ENCODE measurements at regions not wholly inside any gene's neighbourhood (a gene's known extent, or its start where the extent isn't known, plus 50 kb on each side); places are given as distances from the start of the nearest gene placed in this dataset.

DNA sequence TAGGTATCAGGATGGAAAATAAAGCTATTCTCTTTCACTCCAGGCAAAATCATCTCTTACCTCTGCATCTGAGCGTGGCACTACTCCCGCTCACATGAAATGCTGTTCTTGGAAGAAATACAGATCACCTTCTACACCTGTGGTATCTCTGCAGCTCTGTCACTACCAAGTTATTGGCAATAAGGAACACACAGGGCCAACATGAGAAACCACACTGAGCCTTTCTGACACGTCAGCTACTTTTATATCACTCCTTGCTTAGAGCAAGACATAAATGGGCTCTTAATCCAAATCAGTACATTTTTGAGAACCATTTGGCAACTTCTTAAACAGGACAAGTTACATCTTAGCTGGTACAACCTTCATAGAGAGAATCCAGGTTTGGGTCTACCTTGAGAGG lies 101.8 kb upstream of the GUCY1A1 start:
- no peak for DNase-seq (ENCODE audit: extremely low read depth, low read depth, low spot score)

DNA sequence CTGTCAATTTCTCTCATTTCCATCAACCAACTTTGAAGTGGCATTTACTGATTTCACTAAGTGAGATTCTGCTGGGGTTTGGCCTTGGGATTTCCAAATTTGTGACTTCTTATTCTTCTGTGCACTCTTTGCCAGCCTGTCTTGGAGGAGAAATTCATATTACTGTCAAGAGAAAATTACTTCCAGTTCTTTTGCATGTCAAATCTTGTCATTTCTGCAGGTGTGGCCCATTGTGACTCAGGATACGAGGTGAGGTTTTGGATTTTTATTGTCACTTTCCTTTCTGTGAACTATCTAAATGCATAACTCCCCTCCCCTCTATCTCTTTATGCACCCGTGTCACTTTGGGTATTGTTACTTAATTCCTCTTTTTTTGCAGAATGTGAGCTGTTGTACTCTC lies 102.6 kb upstream of the GUCY1A1 start:
- no peak for DNase-seq (ENCODE audit: extremely low read depth, low read depth, low spot score)

DNA sequence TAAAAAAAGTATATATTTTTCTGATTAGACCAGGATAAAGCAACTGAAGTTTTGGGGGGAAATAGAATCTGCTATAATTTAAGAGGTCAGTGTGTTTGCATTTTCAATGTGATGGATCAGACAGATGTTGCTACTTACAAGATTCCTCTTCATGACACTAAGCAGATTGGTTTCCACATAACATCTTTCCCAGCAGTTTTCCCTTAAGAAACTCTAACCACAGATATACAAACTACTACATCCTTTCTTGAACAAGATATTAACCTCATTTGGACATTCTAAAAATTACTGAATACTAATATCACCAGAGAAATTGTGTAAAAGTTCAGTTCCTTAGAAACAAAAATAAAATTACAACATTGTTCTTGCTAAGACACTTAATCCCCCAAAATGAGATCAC lies 106.7 kb upstream of the GUCY1A1 start:
- DNase-seq (ENCODE audit: extremely low read depth, low read depth, low spot score) = no peak

DNA sequence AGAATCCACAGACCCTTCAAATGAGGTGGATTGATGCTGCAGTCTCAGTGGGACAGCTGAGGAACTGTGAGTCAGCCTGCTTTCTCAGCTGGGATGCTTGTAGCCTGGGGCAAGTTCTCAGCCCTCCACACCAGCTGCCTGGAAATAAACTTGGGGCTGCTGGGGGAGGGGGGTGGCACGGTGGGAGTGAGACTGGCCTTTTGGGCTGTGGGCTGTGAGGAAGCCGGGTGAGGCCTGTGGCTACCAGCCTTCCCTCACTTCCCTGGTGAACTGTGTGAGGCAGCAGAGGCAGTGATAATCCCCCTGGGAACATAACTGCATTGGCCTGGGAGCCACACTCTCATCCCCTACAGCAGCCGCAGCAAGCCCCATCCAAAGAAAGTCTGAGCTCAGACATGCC lies 114.5 kb upstream of the GUCY1A1 start:
- no peak for DNase-seq (ENCODE audit: extremely low read depth, low read depth, low spot score)

DNA sequence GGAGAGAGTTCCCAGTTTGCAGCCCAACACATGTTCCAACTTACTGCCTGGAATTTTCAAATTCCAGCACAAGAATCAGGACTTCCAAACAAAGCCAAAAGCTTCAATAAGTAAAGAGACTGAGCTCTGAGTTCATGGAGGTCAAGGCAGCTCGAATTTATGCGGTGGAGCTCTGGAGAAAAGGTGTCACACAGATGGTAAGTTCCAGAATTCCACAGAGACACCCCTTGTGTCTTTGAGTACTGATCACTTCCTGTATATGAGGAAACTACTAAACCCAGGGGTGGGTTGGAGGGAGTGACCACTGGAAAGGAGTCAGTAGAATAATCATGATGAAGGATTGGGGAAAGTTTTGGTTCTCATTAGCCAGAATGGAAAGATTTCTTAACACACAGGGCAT lies 118.5 kb upstream of the GUCY1A1 start:
- DNase-seq (ENCODE audit: extremely low read depth, low read depth, low spot score) = no peak

DNA sequence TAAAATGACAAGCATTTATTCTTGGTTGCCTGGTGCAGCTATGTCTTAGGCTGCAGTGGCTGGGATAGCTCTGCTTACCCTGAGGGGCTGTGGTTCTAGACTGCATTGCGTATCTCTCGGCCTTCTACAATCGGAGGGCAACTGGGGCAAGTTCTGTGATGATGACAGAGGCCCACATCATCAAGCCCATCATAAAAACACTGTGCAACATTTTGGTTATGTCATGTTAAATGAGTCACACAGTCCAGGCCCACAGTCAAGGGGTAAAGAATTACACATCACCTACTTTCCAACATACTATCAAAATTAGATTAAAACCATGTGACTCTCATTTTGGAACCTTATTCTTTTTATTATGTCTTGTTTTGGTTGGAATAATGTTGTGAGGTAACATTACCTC lies 120.2 kb upstream of the GUCY1A1 start:
- DNase-seq (ENCODE audit: extremely low read depth, low read depth, low spot score) = no peak

DNA sequence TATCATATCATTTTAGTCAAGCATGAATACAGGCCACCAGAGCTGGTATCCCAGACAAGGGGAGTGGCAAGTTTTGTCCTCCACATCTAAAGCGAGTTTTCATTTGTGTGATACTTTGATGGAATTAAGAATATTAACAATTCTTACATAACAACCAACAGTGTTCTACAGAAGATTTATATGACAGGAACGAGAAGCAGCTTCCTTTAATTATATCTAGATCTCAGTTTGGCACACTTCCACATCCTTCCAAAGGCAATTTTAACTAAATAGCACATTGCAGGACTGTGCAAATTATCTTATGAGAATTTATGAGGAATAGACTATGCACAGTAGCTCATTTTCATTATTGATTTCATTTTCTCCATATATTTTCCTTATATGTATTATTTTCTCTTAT lies 121.2 kb upstream of the GUCY1A1 start:
- no peak for DNase-seq (ENCODE audit: extremely low read depth, low read depth, low spot score)

DNA sequence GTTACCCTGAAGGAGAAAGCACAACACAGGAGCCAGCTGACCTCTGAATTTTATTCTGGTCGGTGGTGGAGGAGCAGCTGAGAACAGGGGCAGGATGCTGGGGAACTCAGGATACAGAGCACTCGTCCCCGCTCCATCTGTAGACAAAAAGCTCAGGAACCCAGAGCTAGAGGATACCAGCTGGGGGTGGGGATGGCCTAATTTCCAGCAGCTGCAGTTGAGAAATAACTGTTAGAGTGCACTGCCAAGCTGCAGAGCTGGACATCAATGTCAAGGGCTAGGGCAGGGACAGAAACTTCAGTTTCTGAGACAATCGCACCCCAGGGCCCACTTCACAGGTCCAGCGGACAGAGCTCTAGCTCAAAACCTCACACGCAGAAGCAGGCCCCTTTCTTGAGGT lies 122.1 kb upstream of the GUCY1A1 start:
- DNase-seq (ENCODE audit: extremely low read depth, low read depth, low spot score) = no peak

DNA sequence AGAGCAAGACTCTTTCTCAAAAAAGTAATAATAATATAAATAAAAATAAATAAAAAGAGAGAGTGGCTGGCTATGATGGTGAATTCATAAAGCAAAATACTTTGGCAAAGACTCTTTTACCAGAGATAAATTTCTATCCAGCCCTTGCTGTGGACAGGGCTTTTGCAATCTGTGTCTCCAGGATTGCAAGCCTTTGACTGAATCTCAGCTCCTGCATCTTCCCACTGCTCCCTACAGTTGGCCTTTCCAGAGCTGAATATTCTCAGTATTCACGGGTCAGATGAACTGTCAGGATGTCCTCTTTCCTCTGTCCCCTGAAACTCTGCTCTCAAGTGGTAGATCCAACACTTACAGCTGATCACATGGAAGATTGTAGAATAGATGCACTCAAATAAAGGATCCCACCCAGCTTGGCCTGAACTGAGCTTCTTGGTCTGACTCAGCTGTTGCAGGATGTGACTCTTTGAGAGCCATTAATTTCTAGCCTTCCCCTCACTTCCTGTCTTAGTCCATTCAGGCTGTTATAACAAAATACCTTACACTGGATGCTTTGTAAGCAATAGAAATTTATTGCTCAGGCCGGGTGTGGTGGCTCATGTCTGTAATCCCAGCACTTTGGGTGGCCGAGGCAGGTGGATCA lies 123.4 kb upstream of the GUCY1A1 start:
- peak; percentile 54 for DNase-seq (ENCODE audit: extremely low read depth, low read depth, low spot score)

DNA sequence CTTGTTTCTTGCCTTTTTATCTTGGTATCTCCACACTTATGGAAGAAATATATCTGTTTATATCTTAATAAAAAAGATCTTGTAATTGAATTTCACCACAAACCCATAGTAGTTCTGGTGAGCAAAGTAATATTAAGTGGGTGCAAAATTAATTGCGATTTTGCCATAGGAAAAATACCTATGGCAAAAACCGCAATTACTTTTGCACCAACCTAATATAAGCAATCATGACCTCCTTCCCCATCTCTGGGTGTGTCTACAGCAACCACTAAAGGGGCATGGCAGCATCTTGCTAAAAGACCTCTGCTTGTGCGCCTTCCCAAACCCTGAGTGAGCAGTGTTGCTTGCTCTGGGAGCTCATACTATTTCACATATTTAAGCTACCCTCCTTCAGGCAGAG lies 124.2 kb upstream of the GUCY1A1 start:
- DNase-seq (ENCODE audit: extremely low read depth, low read depth, low spot score) = no peak

DNA sequence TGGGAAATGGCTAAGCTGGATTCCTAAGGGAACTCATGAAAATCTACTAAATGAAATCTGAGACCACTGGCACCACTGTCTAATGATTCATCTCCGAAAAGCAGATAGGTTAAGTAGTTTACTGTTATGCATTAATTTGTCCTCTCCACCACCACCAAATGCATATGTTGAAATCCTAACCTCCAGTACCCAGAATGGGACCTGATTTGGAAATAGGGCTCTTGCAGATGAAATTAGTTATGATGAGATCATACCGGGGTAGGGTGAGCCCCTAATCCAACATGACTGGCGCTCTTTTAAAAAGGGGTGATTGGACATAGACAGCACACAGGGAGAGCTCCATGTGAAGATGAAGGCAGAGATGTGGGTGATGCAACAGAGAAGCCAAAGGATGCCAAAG lies 124.9 kb upstream of the GUCY1A1 start:
- DNase-seq (ENCODE audit: extremely low read depth, low read depth, low spot score) = no peak

DNA sequence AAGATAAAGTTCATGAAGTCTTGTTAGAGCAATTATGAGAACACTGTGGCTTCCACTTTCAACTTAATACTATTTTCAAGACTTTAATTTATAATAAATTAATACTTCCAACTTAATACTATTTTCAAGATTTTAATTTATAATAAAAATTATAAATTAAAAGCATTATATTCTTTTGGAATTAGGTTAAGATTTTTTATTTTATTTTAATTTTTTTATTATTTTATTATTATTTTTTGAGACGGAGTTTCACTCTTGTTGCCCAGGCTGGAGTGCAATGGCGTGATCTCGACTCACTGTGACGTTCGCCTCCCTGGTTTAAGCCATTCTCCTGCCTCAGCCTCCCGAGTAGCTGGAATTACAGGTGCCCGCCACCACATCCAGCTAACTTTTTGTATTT lies 126.0 kb upstream of the GUCY1A1 start:
- no peak for DNase-seq (ENCODE audit: extremely low read depth, low read depth, low spot score)

DNA sequence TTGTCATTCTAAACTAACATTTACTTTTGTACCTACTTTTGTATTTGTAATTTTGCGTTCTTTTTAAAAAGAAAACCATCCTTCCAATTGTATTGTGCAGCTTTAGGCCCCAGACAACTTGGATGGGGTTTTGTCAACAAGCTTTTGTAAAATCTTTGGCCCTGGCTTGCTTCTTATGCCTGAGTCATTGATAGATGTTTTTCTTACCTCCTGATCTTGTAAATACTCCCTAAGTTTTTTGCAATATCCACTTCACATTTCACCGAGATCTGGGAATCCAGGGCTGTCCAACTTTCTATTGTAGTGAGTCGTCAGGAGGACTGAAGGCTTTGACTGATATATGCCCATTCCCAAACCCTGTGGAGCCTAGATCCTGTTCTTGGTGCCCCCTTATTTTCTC lies 126.9 kb upstream of the GUCY1A1 start:
- DNase-seq (ENCODE audit: extremely low read depth, low read depth, low spot score) = no peak

DNA sequence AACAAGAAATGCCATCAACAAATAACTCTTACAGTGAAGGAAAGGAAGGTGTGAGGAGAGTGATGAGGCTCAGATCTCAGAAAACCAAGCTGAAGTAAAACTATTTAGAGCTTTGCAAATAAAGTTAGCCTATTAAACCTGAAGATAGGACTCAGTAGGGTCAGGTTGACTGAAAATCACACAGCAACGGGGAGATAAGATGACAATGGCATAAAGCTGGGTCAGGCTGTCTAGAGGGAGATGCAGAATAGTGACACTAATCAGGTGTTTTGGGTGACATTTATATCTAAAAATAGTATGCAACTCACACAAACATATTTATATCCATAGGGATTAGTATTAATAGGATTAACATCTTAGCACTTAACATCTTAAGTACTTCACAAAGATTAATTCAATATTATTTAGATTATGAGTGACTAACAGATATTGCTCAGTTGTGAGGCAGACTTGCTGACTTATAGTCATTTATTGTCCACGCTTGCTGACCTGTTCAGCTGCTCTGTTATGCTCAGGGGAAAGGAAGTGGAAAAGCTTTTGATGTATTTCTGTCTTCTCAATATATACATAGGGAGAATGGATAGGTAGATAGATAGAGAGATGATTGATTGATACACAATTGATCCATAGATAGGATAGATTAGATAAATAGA lies 130.7 kb upstream of the GUCY1A1 start:
- DNase-seq (ENCODE audit: extremely low read depth, low read depth, low spot score) = no peak

DNA sequence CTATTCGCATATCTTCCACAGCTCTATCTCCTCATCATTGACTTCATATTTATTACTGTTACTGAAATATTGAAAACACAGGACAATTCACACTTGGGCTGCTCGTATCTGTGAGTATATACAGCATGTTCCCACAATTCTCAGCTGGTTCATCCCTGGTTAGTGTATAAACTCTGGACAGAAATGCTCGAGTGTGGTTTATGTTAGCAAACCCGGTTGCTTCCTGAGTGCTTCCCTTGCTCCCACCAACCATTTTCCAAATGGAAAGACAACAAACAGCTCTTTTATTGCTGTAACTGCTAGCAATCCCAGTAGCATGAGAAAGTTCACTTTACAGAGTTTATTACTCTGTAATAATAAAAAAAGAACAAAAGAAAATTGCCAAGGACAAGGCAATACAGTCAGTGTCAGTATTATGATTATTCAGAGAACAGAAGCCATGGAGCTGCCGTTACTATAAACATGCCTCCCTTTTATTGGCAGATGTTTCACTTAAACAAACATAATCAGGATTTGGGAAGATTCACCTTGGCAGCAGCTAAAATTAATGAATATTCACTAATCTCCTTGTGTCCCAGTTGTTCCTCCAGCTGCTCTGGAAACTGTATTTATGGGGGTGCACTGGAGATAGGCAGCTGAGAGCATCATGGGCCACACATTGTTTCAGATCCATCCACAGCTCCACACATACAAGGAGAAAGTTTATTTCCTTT lies 134.1 kb upstream of the GUCY1A1 start:
- DNase-seq (ENCODE audit: extremely low read depth, low read depth, low spot score) = no peak

DNA sequence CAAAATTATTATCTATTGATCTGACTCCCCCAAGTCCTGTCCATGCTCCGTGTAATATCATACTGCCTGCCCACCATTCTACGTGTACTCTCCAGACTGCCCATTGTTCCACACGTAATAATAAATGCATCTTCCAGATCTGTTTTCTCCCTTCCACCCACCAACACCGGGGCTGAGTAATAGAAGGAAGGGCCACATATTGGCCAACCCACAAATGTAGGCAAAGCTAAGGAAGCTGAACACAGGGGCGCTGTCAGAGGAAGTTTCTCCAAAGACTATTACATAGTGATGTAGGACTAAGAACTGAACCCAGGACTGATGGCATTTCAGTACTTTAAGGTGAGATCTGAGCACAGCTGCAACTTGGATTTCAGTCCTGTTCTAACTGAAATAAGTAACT lies 135.8 kb upstream of the GUCY1A1 start:
- DNase-seq (ENCODE audit: extremely low read depth, low read depth, low spot score) = no peak

DNA sequence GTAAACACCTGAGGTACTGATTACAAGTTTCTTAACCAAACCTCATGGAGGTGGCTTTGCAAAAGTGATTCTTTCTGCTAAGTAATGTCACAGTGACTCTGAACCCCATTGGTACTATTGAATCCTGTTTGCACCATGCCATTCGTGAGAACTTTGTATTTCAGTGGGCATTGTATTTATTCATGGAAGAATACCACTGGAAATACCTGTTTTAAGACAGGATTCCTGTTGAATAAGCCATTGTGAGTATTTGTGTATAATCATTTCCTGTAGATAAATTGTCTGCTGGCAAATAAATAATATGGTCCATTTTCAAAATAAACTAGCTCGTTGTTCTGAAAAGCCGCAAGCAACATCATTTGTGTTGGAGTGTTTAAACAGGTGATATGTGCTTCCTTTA lies 136.4 kb upstream of the GUCY1A1 start:
- DNase-seq (ENCODE audit: extremely low read depth, low read depth, low spot score) = no peak

DNA sequence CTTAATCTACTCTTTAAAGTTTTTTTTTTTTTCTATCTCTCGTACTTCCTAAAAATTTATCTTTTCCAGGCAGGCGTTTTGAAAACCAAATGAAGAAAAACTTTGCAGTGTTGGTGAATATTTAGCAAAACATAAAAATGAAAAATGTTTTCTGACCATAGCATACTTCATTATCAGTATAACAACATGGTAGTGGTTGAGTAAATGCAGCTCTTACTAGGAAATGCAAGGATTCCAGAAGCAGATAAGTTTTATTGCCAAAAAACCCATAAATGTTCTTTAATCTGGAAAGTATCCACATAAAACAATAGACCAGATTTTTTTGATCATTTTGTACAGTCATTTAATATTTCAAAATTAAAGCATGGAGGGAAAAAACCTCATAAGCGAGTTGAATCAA lies 136.9 kb upstream of the GUCY1A1 start:
- DNase-seq (ENCODE audit: extremely low read depth, low read depth, low spot score) = no peak

DNA sequence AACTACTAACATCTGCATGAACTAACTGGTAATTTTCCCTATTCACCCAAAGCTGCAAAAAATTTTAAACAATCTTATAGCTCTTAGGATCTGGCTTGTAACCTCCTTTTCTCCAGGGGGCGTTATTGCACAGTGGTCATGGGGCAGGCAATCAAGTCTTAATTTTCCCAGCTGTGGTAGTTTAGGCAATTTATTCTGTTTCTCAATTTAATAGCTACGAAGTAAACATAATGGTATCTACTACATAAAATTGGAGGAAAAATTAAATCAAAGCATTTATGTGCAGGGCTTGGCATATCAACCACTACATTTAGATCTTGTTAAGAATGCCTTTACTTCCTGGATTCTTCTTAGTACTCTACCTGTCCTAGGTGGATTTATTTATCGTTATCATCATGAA lies 137.4 kb upstream of the GUCY1A1 start:
- DNase-seq (ENCODE audit: extremely low read depth, low read depth, low spot score) = no peak

DNA sequence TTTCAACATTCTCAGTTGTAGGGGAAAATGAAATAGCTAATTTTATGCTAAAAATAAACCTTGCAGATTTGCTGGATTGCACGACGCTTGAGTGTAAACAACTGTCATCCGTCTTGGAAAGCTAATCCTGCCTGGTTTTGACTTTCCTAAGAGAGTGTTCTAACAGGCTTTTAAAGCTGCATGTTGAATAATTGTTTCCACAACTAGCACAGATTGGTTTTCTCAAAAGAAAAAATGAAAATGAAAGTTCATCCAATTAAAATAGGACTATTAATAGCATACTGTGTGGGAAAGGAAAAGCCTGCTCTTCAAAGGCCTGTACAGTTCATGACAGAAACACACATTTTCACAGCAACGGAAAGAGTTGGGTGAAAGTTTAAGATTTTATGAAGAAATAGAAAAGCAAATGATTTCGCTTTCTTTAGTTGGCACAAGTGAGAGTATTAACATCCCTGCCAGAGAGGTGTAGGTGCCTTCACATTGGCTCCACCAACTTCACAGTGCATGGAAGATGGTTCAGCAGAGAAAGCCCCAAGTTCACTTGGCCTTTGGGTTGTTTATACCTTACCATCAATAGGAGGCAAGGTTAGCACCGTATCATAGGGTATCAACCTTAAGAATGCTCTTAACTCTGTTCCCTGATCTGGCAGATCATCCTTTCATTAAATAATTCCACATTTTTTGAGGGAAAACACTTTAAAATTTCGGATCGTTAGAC lies 140.0 kb upstream of the GUCY1A1 start:
- no peak for DNase-seq (ENCODE audit: extremely low read depth, low read depth, low spot score)

DNA sequence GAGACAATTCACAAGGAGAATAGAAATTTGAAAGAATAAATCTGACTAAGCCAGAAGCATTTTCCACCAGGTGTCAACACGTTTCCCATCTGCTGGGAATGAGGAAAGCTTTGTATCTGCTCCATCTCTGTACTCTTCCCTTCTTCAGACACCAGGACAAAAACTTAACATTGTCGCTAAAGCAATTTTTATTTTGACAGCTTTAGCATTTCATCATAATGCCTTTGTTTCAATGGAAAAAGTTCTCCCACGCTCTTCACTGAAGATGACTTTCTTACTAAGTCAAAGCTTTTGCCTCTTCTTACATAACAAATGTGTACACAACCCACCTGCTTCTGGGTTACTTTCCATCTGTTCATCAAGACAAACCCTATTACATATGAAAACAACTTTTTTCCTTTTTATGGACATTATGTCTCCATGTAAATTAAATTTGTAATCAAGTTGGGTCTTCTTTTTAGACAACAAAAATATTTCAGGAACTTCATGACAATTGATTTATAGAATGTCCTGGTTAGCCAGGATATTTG lies 141.7 kb upstream of the GUCY1A1 start:
- no peak for DNase-seq (ENCODE audit: extremely low read depth, low read depth, low spot score)

All from glomerular endothelial cell (primary cell).